GM23338 (cell line): ENCODE measurements at regions not wholly inside any gene's neighbourhood (a gene's known extent, or its start where the extent isn't known, plus 50 kb on each side); places are given as distances from the start of the nearest gene placed in this dataset.

Source experiments
- ATAC-seq: fragments of 200-7000 bp; cut with Tn5 transposase; 3 replicates; pipeline ENCODE4 v1.9.1; 2020
- DNase-seq: peaks from one replicate; pipeline ENCODE4 v3.0.0-alpha.2; 2015; ENCODE audit warnings: low spot score
- H2AFZ ChIP-seq: fragments of 200-600 bp; sonication (generic); 2 replicates; pipeline ENCODE4 v1.8.0; 2016; ENCODE audit warnings: antibody characterized with exemption, mild to moderate bottlenecking, moderate library complexity
- H3F3A ChIP-seq: fragments of 200-600 bp; sonication (generic); replicated peaks from 2 replicates; pipeline ENCODE4 v1.8.0; 2017; ENCODE audit warnings: antibody characterized with exemption, mixed run types, low read depth
- H3K27ac ChIP-seq: fragments of 200-600 bp; sonication (generic); 2 replicates; pipeline ENCODE4 v1.6.1; 2016; ENCODE audit warnings: low read depth
- H3K27me3 ChIP-seq: fragments of 200-600 bp; sonication (generic); 2 replicates; pipeline ENCODE4 v1.8.0; 2016; ENCODE audit warnings: mild to moderate bottlenecking, mixed run types, moderate library complexity; ENCODE audit not compliant: insufficient read depth
- H3K36me3 ChIP-seq: fragments of 200-600 bp; sonication (generic); 2 replicates; pipeline ENCODE4 v1.8.0; 2016; ENCODE audit warnings: mild to moderate bottlenecking; ENCODE audit not compliant: insufficient read depth
- H3K4me1 ChIP-seq: fragments of 200-600 bp; sonication (generic); 2 replicates; pipeline ENCODE4 v1.8.0; 2016; ENCODE audit warnings: mild to moderate bottlenecking, moderate library complexity; ENCODE audit not compliant: insufficient read depth
- H3K4me2 ChIP-seq: fragments of 200-600 bp; sonication (generic); 2 replicates; pipeline ENCODE4 v1.7.1; 2017; ENCODE audit warnings: mixed run types
- H3K4me3 ChIP-seq: fragments of 200-600 bp; sonication (generic); 2 replicates; pipeline ENCODE4 v1.6.1; 2016; ENCODE audit warnings: mixed run types
- H3K79me2 ChIP-seq: fragments of 200-600 bp; sonication (generic); replicated peaks from 2 replicates; pipeline ENCODE4 v1.8.0; 2017; ENCODE audit warnings: mild to moderate bottlenecking; ENCODE audit not compliant: insufficient read depth
- H3K9me2 ChIP-seq: fragments of 200-600 bp; sonication (generic); 2 replicates; pipeline ENCODE4 v1.8.0; 2017; ENCODE audit not compliant: insufficient read depth
- H4K20me1 ChIP-seq: fragments of 200-600 bp; sonication (generic); replicated peaks from 2 replicates; pipeline ENCODE4 v1.8.0; 2017; ENCODE audit warnings: mild to moderate bottlenecking; ENCODE audit not compliant: insufficient read depth
- H3K27ac Mint-ChIP-seq: 2 replicates; pipeline ENCODE4 v1.8.0; 2020; ENCODE audit warnings: inconsistent platforms, mild to moderate bottlenecking, moderate library complexity, mixed read lengths
- H3K27me3 Mint-ChIP-seq: 3 replicates; pipeline ENCODE4 v1.8.0; 2022; ENCODE audit warnings: low read depth, mild to moderate bottlenecking, moderate library complexity, mixed read lengths, inconsistent platforms; ENCODE audit not compliant: insufficient read depth, poor library complexity
- H3K36me3 Mint-ChIP-seq: 3 replicates; pipeline ENCODE4 v1.8.0; 2021; ENCODE audit warnings: low read depth, mild to moderate bottlenecking, inconsistent platforms, moderate library complexity, mixed read lengths
- H3K4me1 Mint-ChIP-seq: 3 replicates; pipeline ENCODE4 v1.8.0; 2020; ENCODE audit warnings: mild to moderate bottlenecking, inconsistent platforms, mixed read lengths
- H3K4me3 Mint-ChIP-seq: 3 replicates; pipeline ENCODE4 v1.8.0; 2021; ENCODE audit warnings: moderate library complexity, mild to moderate bottlenecking, inconsistent platforms, mixed read lengths
- H3K9me3 Mint-ChIP-seq: 3 replicates; pipeline ENCODE4 v1.8.0; 2020; ENCODE audit warnings: moderate library complexity, mild to moderate bottlenecking, inconsistent platforms, mixed read lengths
- CREB1 ChIP-seq: fragments of 250-450 bp; sonication (Bioruptor Pico); IDR thresholded peaks from 2 replicates; pipeline ENCODE4 v1.5.0; 2020; ENCODE audit warnings: low read depth, mild to moderate bottlenecking, moderate library complexity
- CTCF ChIP-seq, 2 experiments: fragments of 200-600 bp in 1 of 2; sonication (generic) in 1 of 2; conservative IDR thresholded peaks; 2 replicates each; pipeline versions ENCODE4 v1.5.1 to v1.6.1; 2016 to 2017; ENCODE audit warnings: antibody characterized with exemption in 2 of 2, low read depth in 2 of 2, mild to moderate bottlenecking in 2 of 2, moderate library complexity in 1 of 2
- ETS1 ChIP-seq: IDR thresholded peaks from 2 replicates; pipeline ENCODE4 v1.6.1; 2016; ENCODE audit warnings: antibody characterized with exemption
- EZH2 ChIP-seq: fragments of 200-600 bp; sonication (generic); IDR thresholded peaks from one replicate; pipeline ENCODE4 v1.8.0; 2017; ENCODE audit warnings: antibody characterized with exemption, mild to moderate bottlenecking, low read depth; ENCODE audit not compliant: unreplicated experiment
- EZH2phosphoT487 ChIP-seq: fragments of 200-600 bp; sonication (generic); IDR thresholded peaks from one replicate; pipeline ENCODE4 v1.8.1; 2018; ENCODE audit warnings: antibody characterized with exemption; ENCODE audit not compliant: unreplicated experiment
- JUNB ChIP-seq: IDR thresholded peaks from one replicate; pipeline ENCODE4 v1.6.1; 2016; ENCODE audit warnings: antibody characterized with exemption; ENCODE audit not compliant: unreplicated experiment
- NANOG ChIP-seq: IDR thresholded peaks from 2 replicates; pipeline ENCODE4 v1.6.1; 2016; ENCODE audit warnings: antibody characterized with exemption, borderline replicate concordance
- POLR2AphosphoS5 ChIP-seq: IDR thresholded peaks from 2 replicates; pipeline ENCODE4 v1.6.1; 2016; ENCODE audit warnings: antibody characterized with exemption, low read depth
- STAT1 ChIP-seq: IDR thresholded peaks from one replicate; pipeline ENCODE4 v1.6.1; 2016; ENCODE audit warnings: antibody characterized with exemption; ENCODE audit not compliant: unreplicated experiment
- ZNF114 ChIP-seq: fragments of 250-450 bp; sonication (Bioruptor Pico); IDR thresholded peaks from 2 replicates; pipeline ENCODE4 v1.5.0; 2020; ENCODE audit warnings: mild to moderate bottlenecking, moderate library complexity
- ZNF331 ChIP-seq: fragments of 250-450 bp; sonication (Bioruptor Pico); IDR thresholded peaks from 2 replicates; pipeline ENCODE4 v1.5.0; 2020; ENCODE audit warnings: low read depth, mild to moderate bottlenecking, moderate library complexity
- ZNF462 ChIP-seq: fragments of 250-450 bp; sonication (Bioruptor Pico); IDR thresholded peaks from 2 replicates; pipeline ENCODE4 v1.5.0; 2020; ENCODE audit warnings: mild to moderate bottlenecking, moderate library complexity

GRCh38 chr4:73311428-73311827 lies 52.8 kb upstream of the ANKRD17 start:
- H3K4me2 ChIP-seq, result no peak overlapping the region
- Mint-ChIP-seq H3K27me3 (no peaks in the 10 kb centered on the region), H3K4me3 (no peak overlapping the region), H3K4me1 (no peaks in the 10 kb centered on the region), H3K9me3 (peaks cover 2% of the 10 kb centered on the region; the same call in 1 of the 3 replicates), H3K27ac (no peak overlapping the region), H3K36me3 (no peaks in the 10 kb centered on the region)
- H3K36me3 ChIP-seq, result no peaks in the 10 kb centered on the region
- no peak overlapping the region for H3K27ac ChIP-seq
- peak; percentile 53 for DNase-seq
- no peak for TF ChIP-seq EZH2
- peak in 1 of 2 experiments; percentile 60; a peak in 3 of 4 replicates for TF ChIP-seq CTCF (conservative IDR thresholded peaks at IDR 0.05; ENCODE audit: low read depth in 2 of 2)
- H3F3A ChIP-seq, result no peaks in the 10 kb centered on the region
- H4K20me1 ChIP-seq, result no peaks in the 10 kb centered on the region
- no peaks in the 10 kb centered on the region for H3K79me2 ChIP-seq
- no peak overlapping the region for H2AFZ ChIP-seq
- no peaks in the 10 kb centered on the region for H3K9me2 ChIP-seq
- H3K4me1 ChIP-seq, result 0 out of 2 replicates have a peak, but pooled peaks cover 4% of the 10 kb centered on the region
- no peaks in the 10 kb centered on the region for H3K27me3 ChIP-seq
- ATAC-seq, result no peak
- no peak overlapping the region for H3K4me3 ChIP-seq

- no peak overlapping the region for H3K4me2 ChIP-seq
- Mint-ChIP-seq H3K9me3 (peaks cover 2% of the 10 kb centered on the region; the same call in 1 of the 3 replicates), H3K4me1 (no peaks in the 10 kb centered on the region), H3K4me3 (no peak overlapping the region), H3K36me3 (no peaks in the 10 kb centered on the region), H3K27me3 (no peaks in the 10 kb centered on the region), H3K27ac (no peak overlapping the region)
- H3K79me2 ChIP-seq, result no peaks in the 10 kb centered on the region
- H3K27me3 ChIP-seq, result no peaks in the 10 kb centered on the region
- no peaks in the 10 kb centered on the region for H3F3A ChIP-seq
- no peaks in the 10 kb centered on the region for H4K20me1 ChIP-seq
- 0 out of 2 replicates have a peak, but pooled peaks cover 4% of the 10 kb centered on the region for H3K4me1 ChIP-seq
- no peak overlapping the region for H3K27ac ChIP-seq
- H2AFZ ChIP-seq, result no peak overlapping the region
- H3K4me3 ChIP-seq, result no peak overlapping the region
- ATAC-seq (no peak), DNase-seq (no peak)
- H3K9me2 ChIP-seq, result no peaks in the 10 kb centered on the region
- H3K36me3 ChIP-seq, result no peaks in the 10 kb centered on the region
- TF ChIP-seq NANOG (no peak), EZH2 (no peak), ZNF331 (CRISPR knock-in tag) (no peak), CREB1 (CRISPR knock-in tag) (no peak), POLR2AphosphoS5 (no peak), ZNF114 (CRISPR knock-in tag) (no peak), JUNB (no peak), ETS1 (no peak), EZH2phosphoT487 (no peak), STAT1 (no peak), ZNF462 (CRISPR knock-in tag) (no peak)
Measured at GRCh38 chr4:73309211-73309610, 50.6 kb upstream of the ANKRD17 start.
